HepG2 (cell line): ENCODE measurements at regions not wholly inside any gene's neighbourhood (a gene's known extent, or its start where the extent isn't known, plus 50 kb on each side); places are given as distances from the start of the nearest gene placed in this dataset.

Source experiments
- AGO1 ChIP-seq: fragments of 200-400 bp; formaldehyde crosslinking; IDR thresholded peaks from 2 replicates; pipeline ENCODE4 v1.6.1; 2017; ENCODE audit warnings: mild to moderate bottlenecking, low read depth, low read length, moderate library complexity; ENCODE audit not compliant: poor library complexity, severe bottlenecking
- AGO2 ChIP-seq: fragments of 200-400 bp; formaldehyde crosslinking; optimal IDR thresholded peaks from 2 replicates; pipeline ENCODE3; 2017; ENCODE audit warnings: mild to moderate bottlenecking, low read depth, low read length, moderate library complexity
- BRF2 ChIP-seq: sonication (generic); formaldehyde crosslinking; IDR thresholded peaks from 2 replicates; pipeline ENCODE4 v1.8.1; 2022; ENCODE audit warnings: mild to moderate bottlenecking, missing genetic modification reagents
- CHD2 ChIP-seq: IDR thresholded peaks from 2 replicates; pipeline ENCODE4 v1.6.1; 2011; ENCODE audit warnings: low read depth, low read length, improper control_type of control experiment
- GZF1 ChIP-seq: sonication (generic); formaldehyde crosslinking; IDR thresholded peaks from 2 replicates; pipeline ENCODE4 v1.5.1; 2020; ENCODE audit warnings: mild to moderate bottlenecking, missing genetic modification reagents
- HNF1B ChIP-seq: sonication (generic); formaldehyde crosslinking; IDR thresholded peaks from 2 replicates; pipeline ENCODE4 v1.5.1; 2020; ENCODE audit warnings: mild to moderate bottlenecking, moderate library complexity, missing genetic modification reagents
- JUND ChIP-seq: sonication (generic); formaldehyde crosslinking; IDR thresholded peaks from 2 replicates; pipeline ENCODE4 v1.8.0; 2022; ENCODE audit warnings: mild to moderate bottlenecking, missing genetic modification reagents
- KDM6A ChIP-seq: IDR thresholded peaks from 2 replicates; pipeline ENCODE4 v1.6.1; 2016; ENCODE audit warnings: low read depth
- NFKBIZ ChIP-seq: IDR thresholded peaks from 2 replicates; pipeline ENCODE4 v1.6.1; 2018; ENCODE audit warnings: missing genetic modification reagents, missing compliant biosample characterization
- PAF1 ChIP-seq: IDR thresholded peaks from 2 replicates; pipeline ENCODE4 v1.6.1; 2016; ENCODE audit warnings: missing genetic modification reagents, missing compliant biosample characterization
- SSRP1 ChIP-seq: IDR thresholded peaks from 2 replicates; pipeline ENCODE4 v1.6.1; 2016; ENCODE audit warnings: control low read depth
- ZFP62 ChIP-seq: sonication (generic); formaldehyde crosslinking; IDR thresholded peaks from 2 replicates; pipeline ENCODE4 v1.4.0; 2020; ENCODE audit warnings: missing genetic modification reagents
- ZNF546 ChIP-seq: sonication (generic); formaldehyde crosslinking; conservative IDR thresholded peaks from 2 replicates; pipeline ENCODE4 v1.8.1; 2023; ENCODE audit warnings: mild to moderate bottlenecking, missing genetic modification reagents
- ZNF687 ChIP-seq: sonication (generic); formaldehyde crosslinking; IDR thresholded peaks from 2 replicates; pipeline ENCODE4 v1.5.1; 2020; ENCODE audit warnings: mild to moderate bottlenecking, missing genetic modification reagents, moderate library complexity
- TF ChIP-seq, protein P1 (sequence below): sonication (generic); formaldehyde crosslinking; IDR thresholded peaks from 2 replicates; pipeline ENCODE4 v1.4.0; 2020; ENCODE audit warnings: mild to moderate bottlenecking, missing genetic modification reagents
- TF ChIP-seq, protein P2 (sequence below): sonication (generic); formaldehyde crosslinking; IDR thresholded peaks from 2 replicates; pipeline ENCODE4 v1.4.0; 2020; ENCODE audit warnings: missing genetic modification reagents
- TF ChIP-seq, protein P3 (sequence below): IDR thresholded peaks from 2 replicates; pipeline ENCODE4 v1.6.1; 2016

GRCh38 chr2:8534729-8535468, 147.0 kb upstream of the ID2 start (continued):
- TF ChIP-seq HNF1B (CRISPR knock-in tag) (no peak; the same call in none of the 2 replicates), KDM6A (CRISPR knock-in tag) (no peak), GZF1 (CRISPR knock-in tag) (peak; percentile 84), CHD2 (no peak), PAF1 (no peak), NFKBIZ (CRISPR knock-in tag) (no peak), AGO2 (no peak), ZNF687 (CRISPR knock-in tag) (peak; percentile 72), AGO1 (peak; percentile 31), ZFP62 (CRISPR knock-in tag) (no peak), ZNF546 (CRISPR knock-in tag) (no peak), SSRP1 (no peak), BRF2 (CRISPR knock-in tag) (no peak), JUND (no peak)
- TF ChIP-seq, protein P1, sequence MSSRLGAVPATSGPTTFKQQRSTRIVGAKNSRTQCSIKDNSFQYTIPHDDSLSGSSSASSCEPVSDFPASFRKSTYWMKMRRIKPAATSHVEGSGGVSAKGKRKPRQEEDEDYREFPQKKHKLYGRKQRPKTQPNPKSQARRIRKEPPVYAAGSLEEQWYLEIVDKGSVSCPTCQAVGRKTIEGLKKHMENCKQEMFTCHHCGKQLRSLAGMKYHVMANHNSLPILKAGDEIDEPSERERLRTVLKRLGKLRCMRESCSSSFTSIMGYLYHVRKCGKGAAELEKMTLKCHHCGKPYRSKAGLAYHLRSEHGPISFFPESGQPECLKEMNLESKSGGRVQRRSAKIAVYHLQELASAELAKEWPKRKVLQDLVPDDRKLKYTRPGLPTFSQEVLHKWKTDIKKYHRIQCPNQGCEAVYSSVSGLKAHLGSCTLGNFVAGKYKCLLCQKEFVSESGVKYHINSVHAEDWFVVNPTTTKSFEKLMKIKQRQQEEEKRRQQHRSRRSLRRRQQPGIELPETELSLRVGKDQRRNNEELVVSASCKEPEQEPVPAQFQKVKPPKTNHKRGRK: no peak
- TF ChIP-seq, protein P2, sequence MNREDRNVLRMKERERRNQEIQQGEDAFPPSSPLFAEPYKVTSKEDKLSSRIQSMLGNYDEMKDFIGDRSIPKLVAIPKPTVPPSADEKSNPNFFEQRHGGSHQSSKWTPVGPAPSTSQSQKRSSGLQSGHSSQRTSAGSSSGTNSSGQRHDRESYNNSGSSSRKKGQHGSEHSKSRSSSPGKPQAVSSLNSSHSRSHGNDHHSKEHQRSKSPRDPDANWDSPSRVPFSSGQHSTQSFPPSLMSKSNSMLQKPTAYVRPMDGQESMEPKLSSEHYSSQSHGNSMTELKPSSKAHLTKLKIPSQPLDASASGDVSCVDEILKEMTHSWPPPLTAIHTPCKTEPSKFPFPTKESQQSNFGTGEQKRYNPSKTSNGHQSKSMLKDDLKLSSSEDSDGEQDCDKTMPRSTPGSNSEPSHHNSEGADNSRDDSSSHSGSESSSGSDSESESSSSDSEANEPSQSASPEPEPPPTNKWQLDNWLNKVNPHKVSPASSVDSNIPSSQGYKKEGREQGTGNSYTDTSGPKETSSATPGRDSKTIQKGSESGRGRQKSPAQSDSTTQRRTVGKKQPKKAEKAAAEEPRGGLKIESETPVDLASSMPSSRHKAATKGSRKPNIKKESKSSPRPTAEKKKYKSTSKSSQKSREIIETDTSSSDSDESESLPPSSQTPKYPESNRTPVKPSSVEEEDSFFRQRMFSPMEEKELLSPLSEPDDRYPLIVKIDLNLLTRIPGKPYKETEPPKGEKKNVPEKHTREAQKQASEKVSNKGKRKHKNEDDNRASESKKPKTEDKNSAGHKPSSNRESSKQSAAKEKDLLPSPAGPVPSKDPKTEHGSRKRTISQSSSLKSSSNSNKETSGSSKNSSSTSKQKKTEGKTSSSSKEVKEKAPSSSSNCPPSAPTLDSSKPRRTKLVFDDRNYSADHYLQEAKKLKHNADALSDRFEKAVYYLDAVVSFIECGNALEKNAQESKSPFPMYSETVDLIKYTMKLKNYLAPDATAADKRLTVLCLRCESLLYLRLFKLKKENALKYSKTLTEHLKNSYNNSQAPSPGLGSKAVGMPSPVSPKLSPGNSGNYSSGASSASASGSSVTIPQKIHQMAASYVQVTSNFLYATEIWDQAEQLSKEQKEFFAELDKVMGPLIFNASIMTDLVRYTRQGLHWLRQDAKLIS (CRISPR knock-in tag): no peak
- TF ChIP-seq, protein P3, sequence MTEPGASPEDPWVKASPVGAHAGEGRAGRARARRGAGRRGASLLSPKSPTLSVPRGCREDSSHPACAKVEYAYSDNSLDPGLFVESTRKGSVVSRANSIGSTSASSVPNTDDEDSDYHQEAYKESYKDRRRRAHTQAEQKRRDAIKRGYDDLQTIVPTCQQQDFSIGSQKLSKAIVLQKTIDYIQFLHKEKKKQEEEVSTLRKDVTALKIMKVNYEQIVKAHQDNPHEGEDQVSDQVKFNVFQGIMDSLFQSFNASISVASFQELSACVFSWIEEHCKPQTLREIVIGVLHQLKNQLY (CRISPR knock-in tag): no peak
